OCI-M2 (cell line): ENCODE measurements at regions not wholly inside any gene's neighbourhood (a gene's known extent, or its start where the extent isn't known, plus 50 kb on each side); places are given as distances from the start of the nearest gene placed in this dataset.

Source experiments
- DNase-seq: peaks from one replicate; lab custom pipeline; 2025; ENCODE audit not compliant: unreplicated experiment; lab: John Stamatoyannopoulos, UW

DNA sequence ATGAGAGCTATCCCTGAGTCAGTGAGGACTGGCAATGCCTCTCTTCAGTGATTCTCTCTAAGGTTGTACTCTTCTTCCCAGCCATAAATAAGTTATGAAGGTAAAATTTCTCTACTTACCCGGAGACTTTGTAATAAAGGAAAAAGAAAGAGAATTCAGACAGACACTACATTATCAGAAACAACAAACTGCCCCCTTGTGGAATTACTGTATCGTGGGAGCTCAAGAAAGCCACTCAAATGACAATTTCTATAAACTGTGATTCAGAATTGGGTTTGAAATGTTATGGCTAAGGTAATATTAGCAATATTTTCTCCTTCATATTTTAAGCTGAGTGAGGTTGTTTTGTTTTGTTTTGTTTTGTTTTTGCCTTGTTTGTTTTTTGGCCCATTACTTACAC is 155.8 kb upstream of the TANK start:
- DNase-seq: no peak

DNA sequence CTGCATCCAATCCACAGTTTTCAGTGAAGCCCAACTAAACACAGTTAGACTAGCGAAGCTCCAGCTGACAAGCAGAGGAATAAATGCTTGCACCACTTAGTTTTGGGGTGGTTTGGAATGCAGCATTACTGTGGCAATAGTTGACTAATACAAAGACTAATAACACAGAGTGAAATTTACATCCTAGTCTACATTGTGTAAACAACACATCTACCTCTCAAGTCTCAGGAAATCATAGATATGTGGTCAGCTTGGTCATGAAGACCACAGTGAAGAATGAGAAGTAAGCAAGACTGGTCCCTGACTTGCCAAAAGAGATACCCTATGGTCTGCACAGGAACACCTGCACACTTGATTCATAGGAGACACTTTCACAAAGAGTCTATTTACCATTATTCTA is 155.1 kb upstream of the TANK start:
- DNase-seq: no peak

DNA sequence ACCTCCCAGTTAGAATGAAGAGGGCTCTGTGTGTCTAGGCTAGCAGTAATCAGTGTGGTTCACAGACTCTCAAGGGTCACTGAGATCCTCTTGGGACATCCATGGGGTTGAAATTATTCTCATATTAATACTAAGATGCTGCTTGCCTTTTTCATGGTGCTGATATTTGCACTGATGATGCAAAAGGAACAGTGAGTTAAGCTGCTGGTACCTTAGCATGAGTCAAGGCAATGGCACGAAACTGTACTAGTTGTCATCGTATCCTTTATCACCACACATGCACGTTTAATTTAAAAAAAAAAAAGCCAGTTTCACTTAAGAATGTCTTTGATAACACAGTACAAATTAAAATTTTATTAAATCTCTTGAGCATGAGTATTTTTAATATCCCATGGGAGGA is 151.9 kb upstream of the TANK start:
- no peak for DNase-seq

DNA sequence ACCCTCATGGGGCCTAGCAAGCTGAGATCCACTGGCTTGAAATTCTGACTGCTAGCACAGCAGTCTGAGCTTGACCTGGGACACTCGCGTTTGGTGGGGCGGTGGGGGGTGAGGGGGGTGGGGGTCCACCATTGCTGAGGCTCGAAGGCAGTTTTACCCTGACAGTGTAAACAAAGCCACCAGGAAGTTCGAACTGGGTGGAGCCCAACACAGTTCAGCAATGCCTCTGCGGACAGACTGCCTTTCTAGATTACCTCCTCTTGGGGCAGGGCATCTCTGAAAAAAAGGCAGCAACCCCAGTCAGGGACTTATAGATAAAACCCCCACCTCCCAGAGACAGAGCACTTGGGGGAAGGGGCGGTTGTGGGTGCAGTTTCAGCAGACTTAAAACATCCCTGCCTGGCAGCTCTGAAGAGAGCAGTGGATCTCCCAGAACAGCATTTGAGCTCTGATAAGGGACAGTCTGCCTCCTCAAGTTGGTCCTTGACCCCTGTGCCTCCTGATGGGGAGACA is 149.7 kb upstream of the TANK start:
- peak; percentile 70 for DNase-seq

DNA sequence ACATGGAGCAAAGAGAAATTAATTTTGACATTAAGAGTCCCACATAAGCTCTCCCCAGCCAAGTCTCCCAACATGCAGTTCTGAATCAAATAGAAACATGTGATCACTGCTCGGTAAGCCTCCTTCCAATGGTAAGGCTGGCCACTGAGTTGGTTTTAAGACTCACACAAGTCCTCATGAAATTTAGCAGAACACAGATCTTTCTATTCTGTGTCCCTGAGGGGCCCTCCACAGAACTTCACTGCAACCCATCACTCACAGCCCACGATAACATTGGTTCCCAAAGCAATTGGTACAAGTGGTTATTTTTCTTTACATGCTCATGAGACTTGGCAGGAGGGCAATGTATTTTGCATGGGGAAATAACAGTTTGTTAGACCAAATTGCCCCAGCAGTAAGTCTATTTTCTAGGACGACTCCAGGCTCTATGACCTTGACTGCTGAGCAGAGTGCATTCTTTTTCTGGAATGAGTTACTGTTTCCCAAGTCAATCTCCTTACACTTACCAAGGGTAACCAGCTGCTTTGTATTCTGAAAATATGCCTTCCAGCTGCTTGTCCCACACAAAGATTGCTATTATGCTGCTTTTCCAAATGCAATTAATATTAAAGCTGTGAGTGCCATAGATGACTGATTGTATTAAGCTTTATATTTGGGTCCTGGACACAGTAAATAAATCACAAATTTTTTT is 142.3 kb upstream of the TANK start:
- DNase-seq: no peak

DNA sequence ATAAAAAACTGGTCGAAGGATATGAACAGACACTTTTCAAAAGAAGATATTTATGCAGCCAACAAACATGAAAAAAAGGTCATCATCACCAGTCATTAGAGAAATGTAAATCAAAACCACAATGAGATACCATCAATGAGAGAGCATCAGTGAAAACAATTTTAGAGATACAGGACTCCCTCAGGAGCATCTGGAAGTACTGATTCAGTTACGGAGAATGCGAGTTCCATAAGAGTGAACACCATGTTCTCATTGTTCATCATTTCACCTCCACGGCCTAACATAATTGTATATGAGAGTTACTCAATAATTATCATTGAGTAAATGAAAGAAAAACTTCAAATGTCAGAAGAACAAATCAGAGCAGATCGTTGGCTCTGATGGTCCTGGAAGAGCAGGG is 140.9 kb upstream of the TANK start:
- DNase-seq: no peak

DNA sequence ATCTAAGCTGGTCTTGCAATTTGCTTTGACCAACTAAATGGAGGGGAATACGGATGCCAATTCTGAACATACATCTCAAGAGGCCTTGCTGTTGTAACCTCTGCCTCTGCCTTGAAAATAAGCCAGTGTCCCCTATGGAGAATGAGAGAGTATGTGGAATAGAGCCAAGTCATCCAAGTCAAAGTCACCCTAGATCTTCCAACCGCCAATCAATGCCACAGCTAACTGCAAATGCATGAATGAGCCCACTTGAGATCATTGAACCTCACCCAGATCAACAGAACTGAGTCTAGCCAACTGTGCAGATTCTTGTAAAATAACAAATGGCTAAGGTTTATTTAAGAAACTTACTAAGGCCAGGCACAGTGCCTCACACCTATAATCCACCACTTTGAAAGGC is 139.8 kb upstream of the TANK start:
- DNase-seq: no peak

DNA sequence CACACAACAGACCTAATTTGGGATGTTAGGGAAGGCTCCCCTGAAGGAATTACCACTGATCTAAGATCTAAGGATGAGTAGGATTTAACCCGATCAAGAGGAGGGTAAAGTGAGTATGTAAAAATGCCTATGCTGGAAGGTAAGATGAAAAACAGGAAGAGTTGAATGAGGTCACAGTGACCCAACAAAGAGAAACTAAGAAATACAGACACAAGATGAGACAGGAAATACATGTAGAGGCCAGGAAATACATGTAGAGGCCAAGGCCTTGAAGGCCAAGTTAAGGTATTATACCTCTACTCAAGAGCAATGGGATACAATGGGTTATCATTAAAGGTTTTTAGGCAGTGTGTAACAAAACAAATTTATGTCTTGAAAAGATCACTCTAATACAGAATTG is 131.6 kb upstream of the TANK start:
- no peak for DNase-seq

DNA sequence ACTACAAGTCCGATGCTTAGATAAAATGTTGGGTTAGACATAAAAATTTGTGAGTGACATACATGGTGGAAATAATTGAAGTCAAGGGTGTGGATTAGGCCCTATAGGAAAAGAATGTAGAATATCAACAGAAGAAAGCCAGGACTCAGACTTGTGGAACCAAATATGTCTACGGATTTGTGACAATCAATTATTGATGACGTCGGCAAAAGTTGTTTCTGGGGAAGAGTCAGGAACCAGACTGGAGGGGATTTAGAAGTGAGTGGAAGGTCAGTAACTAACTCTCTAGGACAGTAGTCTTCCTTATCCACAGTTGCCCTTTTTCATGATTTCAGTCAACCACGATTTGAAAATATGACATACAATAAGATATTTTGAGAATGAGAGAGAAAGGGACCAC is 130.9 kb upstream of the TANK start:
- no peak for DNase-seq

DNA sequence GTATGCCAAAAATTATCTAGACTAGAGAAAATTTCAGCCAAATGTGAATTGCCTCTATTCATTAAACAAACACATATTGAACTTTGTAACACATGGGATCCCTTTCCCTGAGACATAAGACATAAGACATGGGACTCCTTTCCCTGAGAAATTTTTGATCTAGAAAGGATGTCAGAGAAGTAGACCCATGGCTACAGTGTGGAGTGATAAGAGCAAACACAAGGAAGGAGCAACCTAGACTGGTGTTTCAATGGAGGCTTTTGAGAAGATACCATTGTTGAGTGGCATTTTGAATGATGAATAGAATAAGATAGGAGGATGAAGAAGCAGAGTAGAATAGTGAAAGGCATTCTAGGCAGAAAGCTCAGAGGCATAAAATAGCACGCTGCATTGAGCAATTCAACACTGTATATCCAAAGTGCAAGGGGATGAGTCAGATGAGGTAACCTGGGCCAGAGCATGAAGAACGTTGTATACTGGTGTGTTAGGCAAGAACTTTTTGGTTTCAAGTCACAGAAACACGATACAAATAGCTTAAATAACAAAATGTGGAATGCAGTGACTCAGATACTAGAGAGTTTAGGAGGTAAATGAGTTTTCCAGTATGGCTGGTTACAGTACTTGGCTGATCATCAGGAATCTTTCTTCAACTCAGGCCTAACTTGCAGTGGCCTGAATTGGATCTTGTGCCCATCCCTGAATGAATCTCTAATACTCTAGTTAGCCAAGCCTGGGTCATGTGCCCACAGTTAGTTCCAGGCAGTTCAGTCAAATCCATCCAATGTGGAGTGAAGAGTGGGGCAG is 129.8 kb upstream of the TANK start:
- no peak for DNase-seq

DNA sequence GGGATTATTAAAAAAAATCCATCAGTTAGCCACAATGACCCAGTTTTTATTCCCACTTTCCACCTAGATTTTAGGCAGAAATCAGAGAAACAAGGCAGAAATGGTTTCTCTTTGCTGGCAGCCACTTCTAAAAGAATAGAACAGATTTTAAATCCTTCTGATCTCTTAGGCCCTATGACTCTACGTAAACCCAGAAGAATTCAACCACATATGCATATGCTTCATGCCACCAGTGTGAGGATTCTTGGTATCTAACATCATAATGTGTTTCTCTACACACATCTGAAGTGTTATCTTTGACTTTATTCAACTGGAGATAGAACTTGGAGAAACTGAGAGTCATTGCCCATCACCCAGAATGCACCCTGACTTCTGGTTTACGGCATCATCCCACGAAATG is 128.7 kb upstream of the TANK start:
- DNase-seq: no peak

DNA sequence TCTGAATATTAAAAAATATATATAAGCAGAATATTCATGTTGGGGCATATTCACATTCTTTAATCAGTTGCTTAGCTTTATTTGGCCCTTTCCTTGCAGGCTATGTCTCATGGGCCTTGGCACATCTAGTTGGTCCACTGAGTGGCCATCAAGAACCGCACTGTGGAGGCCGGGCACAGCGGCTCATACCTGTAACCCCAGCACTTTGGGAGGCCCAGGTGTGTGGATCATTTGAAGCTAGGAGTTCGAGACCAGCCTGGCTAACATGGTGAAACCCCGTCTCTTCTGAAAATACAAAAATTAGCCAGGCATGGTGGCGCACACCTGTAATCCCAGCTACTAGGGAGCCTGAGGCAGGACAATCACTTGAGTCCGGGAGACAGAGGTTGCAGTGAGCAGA is 127.6 kb upstream of the TANK start:
- no peak for DNase-seq

DNA sequence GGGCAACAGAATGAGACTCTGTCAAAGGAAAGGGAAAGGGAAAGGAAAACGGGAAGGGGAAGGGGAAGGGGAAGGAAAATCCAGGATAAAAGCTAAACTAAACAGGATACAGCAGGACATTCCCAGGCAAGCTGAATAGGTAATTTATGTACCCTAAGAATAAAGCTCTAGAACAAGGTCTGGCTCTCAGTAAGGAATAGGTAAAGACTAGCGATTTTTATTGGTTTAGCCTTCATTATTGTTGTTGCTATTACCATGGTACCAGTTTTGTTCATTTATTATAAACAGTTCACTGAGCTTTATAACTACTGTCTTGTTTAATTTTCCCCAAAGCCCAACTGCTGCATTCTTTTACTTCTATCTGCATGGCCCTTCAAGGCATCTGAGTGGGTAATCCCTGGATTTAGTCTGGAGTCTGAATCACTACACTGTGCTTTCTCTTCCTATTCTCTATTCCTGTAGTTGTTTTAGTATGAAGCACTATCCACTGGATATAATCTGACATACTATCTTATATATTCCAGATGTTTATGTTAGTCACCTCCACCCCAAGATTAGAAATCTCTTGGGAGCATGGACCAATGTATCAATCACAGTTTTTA is 127.1 kb upstream of the TANK start:
- no peak for DNase-seq

DNA sequence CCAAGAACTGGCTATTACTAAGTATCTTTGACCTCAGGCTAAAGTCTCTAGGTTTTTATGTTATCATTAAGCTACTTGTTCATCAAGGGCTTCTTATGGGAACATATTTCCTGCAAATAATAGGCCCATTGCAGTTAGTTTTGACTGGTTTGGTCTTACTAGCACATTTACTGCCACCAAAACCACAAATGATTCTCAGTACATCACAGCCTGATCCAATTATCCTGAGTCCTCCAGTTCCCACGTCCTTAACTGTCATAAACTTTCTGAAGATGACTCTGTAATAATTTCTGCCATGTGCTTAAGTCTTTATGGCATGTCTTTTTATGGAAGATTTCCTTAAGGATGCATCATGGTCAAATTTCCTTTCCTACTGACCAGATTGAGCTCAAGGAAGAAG is 123.3 kb upstream of the TANK start:
- DNase-seq: no peak

DNA sequence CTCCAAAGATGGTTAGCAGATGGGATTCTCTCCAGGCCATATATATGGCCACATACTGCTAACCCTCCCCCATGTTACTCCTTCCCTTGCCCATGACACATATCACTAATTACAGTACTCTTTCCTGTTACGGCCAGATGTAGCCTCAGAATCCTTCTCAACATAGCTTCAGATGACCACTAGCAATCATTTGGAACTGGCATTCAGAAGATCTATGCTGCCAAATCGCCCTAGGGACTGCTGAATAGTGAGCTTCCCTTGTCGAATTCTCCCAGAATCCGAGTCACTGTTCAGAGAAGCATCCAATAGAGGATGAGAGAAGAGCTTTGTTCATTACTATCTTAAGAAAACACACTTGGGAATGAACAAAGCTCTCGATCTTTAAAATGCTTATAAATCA is 121.2 kb upstream of the TANK start:
- DNase-seq: no peak

DNA sequence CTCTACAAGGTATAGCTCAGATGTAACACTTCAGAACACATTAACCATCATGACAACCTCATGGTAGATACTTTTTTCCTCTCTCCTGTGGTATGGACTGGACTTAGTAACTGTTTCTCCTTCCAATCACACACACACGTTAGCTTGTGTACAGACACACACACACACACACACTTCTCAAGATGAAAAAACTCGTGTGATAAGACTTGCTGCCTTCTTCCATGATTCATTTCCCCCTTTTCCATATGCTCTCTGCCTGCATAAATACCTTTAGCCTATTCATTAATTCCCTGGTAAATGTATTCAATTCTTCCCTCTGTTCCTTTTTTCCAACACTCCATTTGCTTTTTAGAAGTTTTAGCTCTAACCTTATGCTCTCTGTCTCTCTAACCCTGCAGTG is 118.9 kb upstream of the TANK start:
- no peak for DNase-seq

DNA sequence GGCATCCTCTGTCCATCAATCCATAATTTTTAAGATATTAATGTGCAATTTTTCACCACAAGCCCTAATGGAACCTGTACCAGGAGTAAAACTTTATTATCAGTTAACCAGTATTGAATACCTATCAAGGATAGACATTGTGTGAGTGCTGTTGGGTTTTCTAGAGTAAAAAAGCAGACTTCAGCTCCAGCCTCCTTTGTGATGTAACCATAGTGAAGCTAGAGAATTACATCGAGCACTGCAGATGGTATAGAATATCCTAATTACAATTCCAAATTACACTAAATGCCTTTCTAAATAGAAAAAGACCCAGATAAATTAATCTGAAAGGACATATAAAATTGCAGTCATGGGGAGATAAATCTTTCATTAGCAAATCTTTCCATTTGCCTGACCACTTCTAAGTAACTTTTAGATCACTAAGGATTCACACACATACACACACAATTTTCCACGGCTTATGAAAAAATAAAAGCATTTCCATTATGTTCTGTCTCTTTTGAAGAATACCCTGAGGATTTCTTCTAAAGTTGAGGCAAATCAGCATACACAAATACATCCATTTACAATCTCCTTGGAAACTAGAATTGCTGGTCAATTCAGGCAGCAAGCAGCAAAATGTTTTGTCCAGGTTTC is 117.1 kb upstream of the TANK start:
- no peak for DNase-seq

DNA sequence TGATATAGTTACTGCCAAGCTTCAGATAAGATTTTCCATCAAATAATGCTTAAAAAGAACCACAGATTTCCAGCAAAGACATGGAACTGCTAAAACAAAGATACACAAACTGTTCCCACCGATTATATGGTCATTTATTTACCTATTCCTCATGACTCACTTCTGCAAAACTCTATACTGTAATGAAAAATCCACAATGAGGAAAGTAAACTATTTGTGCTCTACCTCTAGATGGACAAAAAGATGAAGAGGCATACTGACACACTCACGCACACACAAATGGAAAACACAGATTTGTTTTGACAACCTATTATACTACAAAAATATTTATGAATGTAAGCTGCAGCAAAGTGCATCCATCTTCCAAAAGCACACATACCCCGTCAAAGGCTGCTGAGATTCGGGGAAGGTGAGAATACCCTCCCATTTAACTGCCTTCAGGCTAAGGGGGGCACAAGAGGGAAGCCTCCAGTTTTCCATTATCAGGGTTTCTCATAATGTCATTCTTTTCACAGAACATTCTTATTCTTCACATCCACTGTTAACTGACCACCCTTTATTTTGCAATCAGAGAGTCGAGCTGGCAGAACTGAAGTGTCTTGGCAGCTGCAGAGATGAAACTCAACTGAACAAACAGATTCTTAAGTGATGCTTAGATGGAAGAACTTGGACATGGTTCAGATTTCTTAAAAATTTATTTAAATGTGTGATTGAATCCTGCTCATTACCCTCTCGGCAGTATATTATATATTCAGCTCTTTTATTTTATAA is 115.9 kb upstream of the TANK start:
- DNase-seq: no peak

DNA sequence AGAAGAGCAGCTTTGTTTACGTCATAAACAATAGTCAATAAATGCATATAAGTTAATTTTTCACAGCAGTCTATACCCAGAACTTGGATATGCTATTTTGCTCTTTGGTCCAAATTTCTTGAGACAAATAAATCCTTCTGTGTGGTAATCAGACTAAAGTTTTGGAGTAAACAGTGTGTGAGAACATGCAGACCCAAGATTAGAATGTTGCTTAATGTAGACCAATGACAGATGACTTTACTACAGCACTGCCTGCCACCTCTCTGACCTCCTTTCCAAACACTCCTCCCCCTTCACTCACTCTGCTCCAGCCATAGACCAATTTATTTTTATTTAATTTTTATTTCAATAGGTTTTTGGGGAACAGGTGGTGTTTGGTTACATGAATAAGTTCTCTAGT is 115.3 kb upstream of the TANK start:
- no peak for DNase-seq

DNA sequence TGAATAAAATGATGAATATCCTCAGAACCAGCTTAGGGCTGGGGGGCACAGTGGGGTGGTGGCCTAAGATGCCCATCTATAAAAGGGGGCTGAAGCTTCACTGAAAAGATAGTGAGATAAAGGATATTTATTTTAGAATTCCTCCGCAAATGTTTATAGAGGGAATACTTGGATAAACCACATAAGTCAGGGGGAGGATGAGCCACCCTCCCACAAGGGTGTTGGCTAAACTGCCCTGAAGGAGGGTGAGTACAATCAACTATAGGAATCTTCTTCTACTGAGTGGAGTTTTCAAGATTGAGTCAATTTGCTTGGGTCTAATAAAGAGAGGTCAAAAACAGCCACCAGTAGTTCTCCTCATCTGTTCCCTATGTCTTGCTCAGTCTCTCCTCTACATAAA is 114.5 kb upstream of the TANK start:
- no peak for DNase-seq

DNA sequence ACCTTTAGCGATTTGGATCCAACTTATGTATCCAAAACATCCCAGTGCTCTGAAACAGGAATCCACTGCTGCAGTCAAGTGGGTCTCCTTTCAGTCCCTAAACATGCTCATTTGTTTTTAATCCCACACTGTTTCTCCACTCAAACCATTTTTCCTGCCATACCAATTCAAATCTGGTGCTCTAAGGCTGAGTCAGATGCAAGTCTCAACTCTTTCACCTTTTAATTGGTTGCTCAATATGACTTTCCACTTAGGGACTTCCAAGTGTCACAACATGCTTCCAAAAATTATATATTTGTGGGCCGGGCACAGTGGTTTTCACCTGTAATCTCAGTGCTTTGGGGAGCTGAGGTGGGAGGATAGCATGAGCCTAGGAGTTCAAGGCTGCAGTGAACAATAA is 113.4 kb upstream of the TANK start:
- DNase-seq: no peak
